Retina (tissue), 1 donor: ENCODE measurements at regions not wholly inside any gene's neighbourhood (a gene's known extent, or its start where the extent isn't known, plus 50 kb on each side); places are given as distances from the start of the nearest gene placed in this dataset.

Experiments
- DNase-seq: peaks from one replicate; pipeline ENCODE4 v3.0.0-alpha.2; 2016

DNA sequence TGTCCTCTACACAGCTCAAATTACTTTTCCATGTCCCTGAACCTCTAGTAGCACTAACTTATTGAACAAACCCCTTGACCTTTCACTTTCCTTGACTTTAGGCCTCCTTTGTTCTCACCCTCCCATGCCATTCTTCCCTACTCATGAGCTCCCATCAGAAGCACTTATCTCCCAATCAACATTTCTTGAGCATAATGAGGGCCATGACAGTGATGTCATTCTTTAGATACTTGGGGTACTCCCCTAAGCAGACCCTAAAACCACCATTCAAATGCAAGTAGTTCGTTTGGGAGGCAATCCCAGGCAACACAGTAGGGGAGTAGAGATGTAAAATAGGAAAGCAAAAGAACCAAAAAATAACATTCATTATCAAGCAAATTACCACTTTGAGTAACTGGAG lies 115.9 kb upstream of the ARHGAP28 start:
- no peak for DNase-seq

DNA sequence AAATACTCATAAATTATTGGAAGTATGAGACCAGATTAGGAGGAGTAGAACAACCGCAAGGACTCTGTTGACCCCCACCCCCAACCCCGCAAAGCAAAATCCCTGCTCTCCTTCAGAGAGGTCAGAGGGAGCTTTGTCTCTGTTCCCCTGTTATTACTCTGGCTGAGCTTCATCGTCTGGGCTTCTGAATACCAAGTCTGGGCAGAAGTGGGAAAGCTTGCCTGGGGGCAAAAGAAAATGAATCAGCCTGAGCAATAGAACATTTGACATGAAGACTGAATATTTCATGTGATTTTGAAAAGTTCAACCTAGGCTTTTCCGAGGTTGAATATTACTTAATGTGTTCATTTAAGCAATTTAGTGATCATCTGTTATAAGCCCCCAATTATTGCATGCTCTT lies 114.6 kb upstream of the ARHGAP28 start:
- DNase-seq = no peak

DNA sequence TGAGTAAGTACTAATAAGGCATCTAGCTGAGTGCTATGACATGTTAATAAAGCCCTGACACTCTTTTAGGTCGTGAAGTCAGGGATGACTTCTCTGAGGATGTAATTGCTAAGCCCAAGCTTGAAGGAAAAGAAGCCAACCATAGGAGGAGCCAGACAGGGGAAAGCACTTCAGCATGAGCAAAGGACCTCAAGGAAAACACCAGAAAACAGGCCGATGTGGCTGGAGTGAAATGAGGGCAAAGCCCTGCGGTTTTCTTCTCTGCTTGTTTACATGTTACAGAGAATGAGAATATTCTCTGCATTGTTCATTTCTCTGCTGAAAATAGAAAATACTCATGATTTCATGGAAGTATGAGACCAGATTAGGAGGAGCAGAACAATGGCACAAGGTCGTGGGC lies 112.5 kb upstream of the ARHGAP28 start:
- no peak for DNase-seq

DNA sequence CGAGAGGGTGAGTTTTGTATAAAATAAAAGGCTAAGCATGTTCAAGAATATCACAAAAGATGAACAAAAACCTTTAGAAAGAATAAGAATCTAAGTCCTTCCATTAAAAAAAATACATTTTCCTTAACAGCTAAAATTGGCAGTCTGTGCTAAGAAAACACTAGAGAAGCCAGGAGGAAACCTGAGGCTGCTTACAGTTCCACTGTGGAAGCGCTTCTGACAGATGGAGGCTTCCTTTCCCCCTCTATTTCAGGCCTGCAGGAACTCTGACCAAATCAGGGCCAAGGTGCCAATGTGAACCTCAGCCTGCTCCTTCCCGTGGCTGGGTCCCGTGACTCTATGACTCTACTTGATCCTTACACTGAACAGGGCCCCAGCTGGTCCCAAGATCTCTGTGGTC lies 108.1 kb upstream of the ARHGAP28 start:
- no peak for DNase-seq

DNA sequence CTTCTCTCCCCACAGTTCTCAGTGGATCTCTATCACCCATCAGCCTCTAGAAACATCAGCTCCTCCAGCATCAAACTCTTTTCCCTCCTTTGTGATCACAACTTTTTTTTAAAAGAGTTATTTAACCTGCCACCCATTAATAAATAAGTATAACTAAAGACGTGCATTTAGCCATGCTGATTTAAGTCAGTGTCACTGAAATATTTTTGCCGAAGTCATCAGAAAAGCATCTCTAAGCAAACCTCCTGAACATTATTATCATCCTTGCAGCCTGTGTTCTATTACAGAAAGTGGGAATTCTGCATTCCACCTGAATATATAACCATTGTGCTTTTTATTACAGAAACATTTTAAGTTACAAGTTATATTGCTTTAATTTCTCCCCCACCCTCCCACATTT lies 106.2 kb upstream of the ARHGAP28 start:
- no peak for DNase-seq

DNA sequence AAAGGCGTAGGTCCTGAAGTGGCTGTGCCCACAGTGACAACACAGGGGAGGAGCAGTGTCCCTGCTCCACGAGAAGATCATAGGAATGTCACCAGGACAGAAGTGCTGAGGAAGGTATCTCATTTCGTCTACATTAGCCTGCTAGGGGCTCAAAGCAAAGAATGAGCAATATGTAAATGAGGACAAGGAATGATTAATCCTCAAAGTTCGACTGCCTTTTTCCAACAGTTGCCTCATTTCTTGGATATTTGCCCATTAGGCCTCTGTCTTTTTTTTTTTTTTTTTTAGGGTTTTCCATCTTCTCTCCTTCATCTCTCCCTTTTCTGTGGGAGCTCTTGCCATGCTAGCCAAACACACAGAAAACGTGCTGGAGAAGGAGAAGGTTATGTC lies 105.2 kb upstream of the ARHGAP28 start:
- no peak for DNase-seq

DNA sequence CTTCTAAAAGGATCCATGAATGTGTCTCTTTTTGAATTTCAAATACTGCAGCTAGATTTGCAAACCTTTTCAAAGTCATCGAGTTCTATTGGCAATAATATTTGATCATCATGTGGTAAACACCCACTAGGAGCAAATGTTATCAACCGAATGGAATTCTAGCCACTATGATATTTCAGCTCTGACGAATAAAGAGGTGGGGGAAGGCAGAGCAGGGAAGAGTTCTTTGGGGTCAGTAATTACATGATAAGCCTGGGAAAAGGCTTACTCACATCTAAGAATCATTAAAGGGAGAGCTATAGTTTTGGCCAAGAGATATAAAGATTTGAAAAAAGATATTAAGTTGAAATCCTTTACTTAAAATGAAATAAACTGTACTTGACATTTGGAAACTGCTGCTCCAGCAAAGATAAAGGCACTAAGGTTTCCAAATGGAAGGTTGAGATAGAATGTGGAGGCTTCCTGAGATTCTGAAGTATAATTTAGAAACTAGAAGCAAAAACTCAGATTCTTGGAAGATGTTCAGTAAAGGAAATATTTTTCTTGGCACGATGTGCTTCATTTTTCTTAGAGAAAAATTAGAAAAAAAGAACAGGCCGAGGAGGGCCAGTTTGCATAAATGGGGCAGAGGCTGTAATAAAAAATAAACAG lies 104.7 kb upstream of the ARHGAP28 start:
- no peak for DNase-seq

DNA sequence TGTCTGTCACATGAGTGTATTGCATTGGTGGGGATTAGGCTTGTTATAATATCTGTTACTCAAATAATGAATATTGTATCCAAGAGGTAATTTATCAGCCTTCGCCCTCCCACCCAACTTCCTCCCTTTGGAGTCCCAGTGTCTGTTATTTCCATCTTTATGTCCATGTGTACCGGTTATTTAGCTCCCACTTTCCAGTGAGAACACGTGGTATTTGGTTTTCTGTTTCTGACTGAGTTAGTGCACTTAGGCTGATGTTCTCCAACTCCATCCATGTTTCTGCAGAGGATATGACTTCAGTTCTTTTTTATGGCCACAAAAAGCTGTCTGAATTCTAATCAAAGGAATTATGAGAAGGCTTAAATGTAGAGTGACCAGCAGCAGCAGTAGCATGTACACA lies 104.0 kb upstream of the ARHGAP28 start:
- DNase-seq = no peak

DNA sequence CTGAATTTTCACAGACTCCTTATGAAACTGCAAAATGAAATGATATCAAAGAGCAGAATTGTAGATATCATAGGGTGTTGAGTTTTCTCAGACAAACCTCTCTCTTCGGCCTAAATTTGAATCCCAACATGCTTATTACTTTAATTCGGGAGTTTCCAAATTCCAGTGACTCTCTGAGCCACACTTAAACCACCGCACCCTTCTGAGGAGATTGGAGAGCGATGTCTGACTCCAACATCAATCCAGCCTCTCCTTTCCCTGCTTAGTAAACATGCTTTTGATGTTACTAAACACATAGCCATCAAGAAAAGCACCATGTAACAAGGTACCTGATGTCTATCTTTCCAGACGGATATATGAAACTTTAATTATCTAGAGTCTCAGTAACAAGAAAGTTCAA lies 103.1 kb upstream of the ARHGAP28 start:
- DNase-seq = no peak

DNA sequence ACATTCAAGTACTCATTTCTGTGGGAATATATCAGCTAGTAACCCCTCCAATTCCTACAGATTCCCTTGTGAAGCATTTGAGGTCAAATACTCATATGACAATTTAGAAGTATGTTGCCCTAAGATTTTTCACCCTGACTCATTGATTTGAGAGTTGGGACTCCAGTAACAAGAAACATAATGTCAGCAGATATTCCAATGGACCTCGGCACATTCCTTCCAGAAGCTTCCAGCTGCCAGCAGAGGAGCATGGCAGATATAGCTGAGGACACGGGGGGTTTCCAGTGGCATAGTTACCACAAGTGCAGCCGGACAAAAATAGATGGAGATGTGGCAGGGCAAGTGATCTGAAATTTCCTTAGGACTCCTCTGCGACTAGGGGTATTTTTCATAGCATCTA lies 101.9 kb upstream of the ARHGAP28 start:
- DNase-seq = no peak

DNA sequence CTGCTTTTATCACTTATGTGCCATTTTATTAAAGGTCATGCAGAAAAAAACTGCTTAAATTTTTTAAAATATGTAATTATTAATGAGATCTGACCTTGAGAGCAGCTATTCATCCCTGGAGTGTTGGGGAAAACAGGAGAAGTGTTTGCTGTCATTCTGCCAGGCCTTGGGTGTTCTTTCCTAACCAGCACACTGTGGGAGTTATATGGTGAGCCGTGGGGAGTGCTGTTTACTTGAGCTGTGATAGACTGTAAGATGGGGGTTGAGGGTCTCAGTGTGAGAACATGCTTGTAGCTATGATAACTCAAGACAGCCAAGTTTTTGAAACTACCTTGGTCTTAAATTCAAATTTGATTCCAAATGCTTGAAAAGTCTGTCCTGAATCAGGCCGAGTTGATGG lies 101.3 kb upstream of the ARHGAP28 start:
- no peak for DNase-seq

DNA sequence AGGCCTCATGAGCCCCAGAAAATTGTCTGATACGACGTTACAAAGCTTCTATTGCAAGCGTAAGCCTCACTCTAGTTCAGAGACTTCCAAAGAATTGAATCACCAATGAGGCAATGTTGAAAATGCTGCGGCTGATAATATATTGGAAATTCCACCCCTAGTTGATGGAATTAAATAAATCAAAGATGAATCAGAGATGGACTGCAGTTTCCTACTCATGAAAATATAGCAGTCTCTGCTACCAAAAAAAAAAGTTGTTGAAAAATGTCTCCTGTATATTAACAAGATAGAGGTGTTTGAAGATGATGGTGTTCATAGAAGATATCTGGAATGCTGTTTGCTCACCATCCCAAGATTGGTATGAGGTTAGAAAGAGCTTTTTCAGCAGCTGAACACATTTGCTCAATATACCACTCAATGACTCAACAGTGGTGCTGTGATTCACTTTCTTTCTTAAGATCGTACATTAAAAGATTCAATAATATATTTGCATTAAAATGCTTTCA lies 99.8 kb upstream of the ARHGAP28 start:
- no peak for DNase-seq

DNA sequence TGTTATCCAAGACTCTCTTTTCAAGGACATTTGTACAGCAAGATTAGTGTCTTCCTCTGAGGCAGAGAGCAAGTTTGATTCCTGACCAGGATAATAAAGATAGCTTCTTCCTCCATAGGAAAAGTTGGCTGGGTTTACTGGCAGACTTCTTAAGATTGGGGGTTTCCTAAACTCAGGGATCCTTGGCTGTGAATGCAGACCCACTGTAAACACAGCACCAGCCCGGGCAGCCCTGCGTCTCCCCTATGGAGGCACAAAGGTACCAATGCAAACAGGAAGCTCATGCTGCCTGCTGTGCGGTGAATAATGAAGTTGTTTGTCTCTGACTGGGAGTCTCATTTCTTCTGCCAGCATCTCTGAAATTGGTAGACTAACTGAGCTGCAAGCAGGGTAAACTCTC lies 96.2 kb upstream of the ARHGAP28 start:
- peak; percentile 24 for DNase-seq

DNA sequence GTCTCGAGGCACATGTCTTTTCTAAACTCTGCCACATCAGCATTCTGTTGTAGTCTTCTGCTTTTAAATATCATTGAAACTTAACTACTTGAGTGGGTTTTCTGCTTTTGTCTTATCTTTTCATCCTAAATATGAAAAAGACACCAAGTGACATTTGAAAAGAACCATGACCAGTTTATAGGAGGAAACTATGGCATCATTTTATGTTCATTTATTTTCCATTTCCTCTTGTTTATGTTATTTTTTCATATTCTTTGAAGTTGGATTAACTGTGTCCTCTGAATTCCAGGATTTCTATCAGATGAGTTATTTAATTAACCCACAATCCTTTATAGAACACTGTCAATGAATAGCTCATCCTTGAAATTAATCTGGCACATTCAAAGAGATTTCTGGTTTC lies 93.4 kb upstream of the ARHGAP28 start:
- no peak for DNase-seq

DNA sequence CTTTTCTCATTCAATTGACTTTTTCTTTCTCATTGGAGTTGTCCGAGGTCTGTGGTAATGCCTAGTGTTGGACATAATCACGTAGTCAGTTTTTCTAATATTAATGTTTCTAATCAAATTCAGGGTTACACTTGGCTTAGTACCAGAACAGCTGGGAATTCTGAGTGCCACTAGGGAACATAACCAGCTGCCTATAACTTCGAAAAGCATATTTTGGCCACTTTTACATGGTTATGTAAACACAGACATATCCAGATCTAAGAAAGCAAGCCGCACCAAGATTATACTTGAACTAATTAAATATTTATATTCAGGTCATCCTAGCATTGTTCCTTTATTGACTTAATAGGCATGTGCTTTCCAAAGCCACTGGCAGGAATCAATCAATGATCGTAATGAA lies 91.1 kb upstream of the ARHGAP28 start:
- no peak for DNase-seq

DNA sequence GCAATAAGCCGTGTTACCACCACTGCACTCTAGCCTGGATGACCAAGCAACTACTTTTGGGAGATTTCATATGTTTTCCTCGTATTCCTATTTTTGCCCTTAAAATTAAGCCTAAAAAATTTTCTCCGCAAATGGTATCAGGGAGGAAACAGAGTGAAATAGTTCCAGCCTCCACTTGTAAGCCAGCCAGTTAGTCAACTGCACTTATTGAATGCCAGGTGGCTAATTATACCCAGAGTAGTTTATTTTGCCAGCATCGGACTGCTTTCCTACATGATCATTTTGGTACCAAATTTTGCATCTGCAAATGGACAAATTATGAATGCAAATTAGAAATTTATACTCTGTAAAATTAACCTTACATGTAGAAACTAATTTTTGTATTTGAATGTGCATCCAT lies 90.2 kb upstream of the ARHGAP28 start:
- no peak for DNase-seq

DNA sequence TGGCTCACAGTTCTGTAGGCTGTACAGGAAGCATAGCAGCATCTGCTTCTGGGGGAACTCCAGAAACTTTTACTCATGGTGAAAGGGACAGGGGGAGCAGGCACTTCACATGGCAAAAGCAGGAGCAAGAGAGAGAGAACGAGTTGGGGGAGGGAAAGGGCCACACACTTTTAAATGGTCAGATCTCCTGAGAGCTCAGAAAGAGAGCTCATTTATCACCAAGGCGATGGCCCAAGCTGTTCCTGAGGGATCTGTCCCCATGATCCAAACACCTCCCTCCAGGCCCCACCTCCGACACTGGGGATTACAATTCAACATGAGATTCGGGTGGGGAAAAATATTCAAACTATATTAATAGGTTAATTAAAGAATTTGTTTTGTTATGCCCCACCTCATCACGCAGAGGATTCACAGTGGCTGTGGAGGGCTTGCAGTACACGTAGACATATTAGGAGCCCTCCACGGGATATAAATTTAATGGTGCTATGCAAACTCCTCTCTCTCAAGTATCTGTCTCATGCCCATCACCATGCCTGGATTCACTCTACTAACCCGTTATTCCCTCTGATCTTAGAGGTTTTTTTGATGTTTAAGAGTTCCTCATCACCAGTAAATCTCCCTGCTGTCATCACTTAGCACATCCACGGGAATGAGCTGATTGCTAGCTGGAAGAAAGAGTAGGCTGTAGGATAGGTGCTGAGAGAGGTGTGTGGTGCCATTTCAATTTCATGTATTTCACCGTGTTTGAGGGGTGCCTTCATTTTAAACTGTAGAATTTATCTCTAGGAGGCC lies 84.5 kb upstream of the ARHGAP28 start:
- no peak for DNase-seq

DNA sequence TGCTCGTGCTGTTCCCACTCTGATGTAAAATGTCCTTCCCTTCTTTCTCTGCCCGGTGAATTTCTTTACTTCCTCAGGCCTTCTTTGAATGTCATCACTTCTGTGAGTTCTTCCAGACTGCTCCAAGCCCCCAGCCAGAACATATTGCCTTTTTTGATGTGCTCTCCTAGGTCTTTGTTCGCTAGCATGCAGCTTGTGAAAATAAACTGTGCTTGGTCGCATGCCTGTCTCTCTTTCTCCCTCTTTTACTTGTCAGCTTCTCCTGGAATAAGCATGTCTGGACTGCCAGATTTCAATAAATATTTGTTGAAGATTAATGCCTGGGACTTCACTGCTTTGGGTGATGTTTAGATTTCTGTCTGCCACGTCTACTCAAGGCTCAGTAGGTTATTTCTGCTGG lies 82.7 kb upstream of the ARHGAP28 start:
- no peak for DNase-seq

DNA sequence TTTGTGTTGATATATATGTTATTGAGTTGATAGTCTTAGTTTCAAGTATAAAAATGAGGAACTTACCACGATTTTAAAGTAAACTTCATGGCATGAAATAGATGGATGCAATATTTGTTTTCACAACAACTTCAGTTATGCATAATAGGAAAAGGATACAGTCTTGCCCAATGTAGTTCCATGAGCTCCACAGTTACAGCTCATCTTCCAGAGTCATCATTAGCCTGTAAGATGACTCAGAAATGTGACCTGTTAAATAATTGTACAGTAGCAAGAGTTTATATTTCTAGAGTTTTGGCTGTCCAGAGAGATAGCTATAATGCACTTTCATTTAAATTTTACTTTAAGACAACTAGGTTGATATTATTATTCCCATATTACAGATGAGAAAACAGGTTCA lies 80.9 kb upstream of the ARHGAP28 start:
- DNase-seq = no peak

DNA sequence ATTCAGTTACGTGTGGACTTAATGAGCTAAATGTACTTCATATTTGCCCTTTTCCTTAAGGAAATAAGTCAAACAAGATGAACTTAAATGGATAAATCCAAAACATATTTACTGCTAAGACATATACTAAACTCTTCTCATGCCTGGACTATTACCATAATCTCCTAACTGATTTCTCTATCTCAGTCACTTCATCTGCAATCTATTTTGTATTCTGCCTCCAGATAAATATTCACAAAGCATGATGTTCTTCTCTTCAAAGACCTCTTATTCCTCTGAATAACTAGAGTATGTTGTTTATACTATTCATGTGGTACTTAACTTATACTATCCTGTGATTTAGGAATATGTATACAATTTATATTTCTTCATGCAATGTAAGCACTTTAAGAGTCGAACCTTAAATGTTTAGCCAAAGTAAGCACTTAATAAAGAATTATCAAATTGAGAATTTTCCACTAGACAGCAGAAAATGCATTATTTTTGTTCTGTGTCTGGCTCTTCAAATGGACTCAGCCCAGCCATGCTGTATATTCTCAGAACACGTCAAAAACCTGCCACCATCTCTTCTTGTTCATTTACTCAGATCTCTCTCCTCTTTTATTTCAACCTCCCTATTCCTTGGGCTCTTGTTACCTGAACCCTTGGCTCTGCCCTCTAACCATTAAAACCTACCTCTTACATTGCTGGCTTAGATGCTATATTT lies 79.9 kb upstream of the ARHGAP28 start:
- DNase-seq = no peak

DNA sequence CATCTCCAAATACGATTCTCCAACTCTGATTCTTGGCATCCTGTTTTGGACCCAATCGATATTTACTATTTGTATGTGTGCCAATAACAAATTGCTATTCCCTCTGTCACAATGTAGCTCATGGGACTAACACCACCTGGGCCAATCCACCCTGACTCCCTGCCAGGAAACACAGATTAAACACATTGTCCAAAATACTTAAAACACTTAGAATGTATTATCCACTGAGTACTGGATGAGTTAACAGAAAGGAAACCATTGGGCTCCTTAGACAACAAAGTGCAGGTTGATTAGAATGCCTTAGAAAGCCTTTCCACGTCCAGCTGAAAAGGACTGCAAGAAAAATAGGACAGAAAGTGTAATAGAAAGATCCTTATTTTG lies 79.4 kb upstream of the ARHGAP28 start:
- no peak for DNase-seq

DNA sequence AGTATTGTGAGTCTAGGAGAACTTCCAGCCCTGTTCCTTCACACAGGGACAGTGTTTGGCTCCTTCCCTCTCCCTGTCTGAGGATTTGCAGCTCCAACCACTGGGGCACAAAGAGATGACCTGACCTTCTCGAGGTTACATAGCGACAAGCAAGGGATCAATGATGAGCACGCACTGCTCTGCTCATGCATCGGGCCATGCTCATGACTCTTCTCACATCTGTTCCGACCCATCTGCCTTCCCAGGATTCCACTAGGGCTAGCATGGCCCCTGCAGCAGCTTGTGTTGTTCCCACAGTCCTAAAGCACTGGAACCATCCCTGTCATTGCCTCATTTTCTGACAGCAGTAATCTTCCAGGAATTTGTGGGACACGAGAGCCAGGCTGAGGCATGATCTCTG lies 78.8 kb upstream of the ARHGAP28 start:
- peak; percentile 52 for DNase-seq

DNA sequence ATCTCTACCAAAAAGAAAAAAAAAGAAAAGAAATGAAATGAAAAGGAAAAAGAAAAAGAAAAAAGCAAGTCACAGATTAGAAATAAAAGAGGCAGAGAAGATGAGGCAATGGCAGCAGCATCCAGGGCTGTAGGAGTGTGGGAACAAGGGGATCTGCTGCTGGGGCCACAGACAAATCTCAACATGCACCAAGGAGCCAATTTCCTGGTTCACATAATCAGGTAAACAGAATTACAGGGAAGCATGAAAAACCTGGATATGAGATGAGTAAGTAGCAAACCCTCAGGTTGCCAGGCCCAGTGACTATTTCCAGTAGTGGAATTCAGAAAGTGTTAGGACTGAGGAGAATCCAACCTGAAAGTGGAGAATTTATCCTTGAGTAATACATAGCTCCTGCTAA lies 77.4 kb upstream of the ARHGAP28 start:
- DNase-seq = no peak

DNA sequence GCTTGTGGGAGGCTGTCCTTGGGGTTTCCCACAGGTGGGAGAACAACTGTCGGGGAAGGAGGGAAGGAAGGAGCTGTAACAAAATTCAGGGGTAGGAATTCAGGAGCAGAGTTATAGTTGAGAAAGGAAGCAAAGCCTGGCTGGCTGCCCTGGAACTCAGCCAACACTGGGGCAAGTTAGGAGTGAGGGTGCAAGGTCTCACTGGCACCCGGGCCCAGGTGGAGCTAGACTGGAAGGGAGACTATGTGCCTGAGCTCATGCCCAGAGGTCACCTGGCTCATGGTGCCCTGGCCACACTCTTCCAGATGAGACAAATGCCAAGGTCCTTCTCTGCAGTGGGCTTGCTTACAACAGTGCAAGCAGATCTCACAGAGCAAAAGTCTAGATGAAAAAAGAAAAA lies 75.6 kb upstream of the ARHGAP28 start:
- DNase-seq = no peak
